Right lobe of liver (tissue), 4 donors: ENCODE measurements at regions not wholly inside any gene's neighbourhood (a gene's known extent, or its start where the extent isn't known, plus 50 kb on each side); places are given as distances from the start of the nearest gene placed in this dataset.

ENCODE experiments used
- CTCF ChIP-seq, 4 donors: fragments of 200-600 bp in 3 of 4; fragments of 450-650 bp in 1 of 4; IDR thresholded peaks; one replicate each; pipeline versions ENCODE4 v1.5.1 to v1.8.0; 2016 to 2022; ENCODE audit warnings: antibody characterized with exemption in 4 of 4, mild to moderate bottlenecking in 2 of 4
- POLR2A ChIP-seq: fragments of 450-650 bp; IDR thresholded peaks from one replicate; pipeline ENCODE4 v1.6.1; 2017; ENCODE audit warnings: antibody characterized with exemption, mild to moderate bottlenecking
- donor health status: DM: no; HTN: no; CAD: no.
- donor health status: DM: no; HTN: no; CAD: no.
- donor health status: DM: no; HTN: yes; CAD: no.

- TF ChIP-seq POLR2A (no peak), CTCF (IDR thresholded peaks at IDR 0.05) (no peak)
Measured at GRCh38 chr3:166877971-166878370, 502.1 kb downstream of the ZBBX start.
